HCT116 (cell line): ENCODE measurements at regions not wholly inside any gene's neighbourhood (a gene's known extent, or its start where the extent isn't known, plus 50 kb on each side); places are given as distances from the start of the nearest gene placed in this dataset.

Experiments
- ATAC-seq: fragments of 200-7000 bp; cut with Tn5 transposase; 2 replicates; pipeline ENCODE4 v1.9.1; 2020; ENCODE audit warnings: mild to moderate bottlenecking, moderate library complexity
- BruUV-seq: library from RNA; stranded (reverse); fragments of 400-500 nt; replicated peaks from 2 replicates; lab custom pipeline; 2021; lab: Mats Ljungman, UMichigan
- CTCF ChIA-PET: fragments of 300-600 bp; sonication (Branson Sonifier 250); formaldehyde crosslinking; loops from one replicate; lab custom pipeline; 2021; ENCODE audit warnings: antibody characterized with exemption; lab: Charles Lee
- POLR2A ChIA-PET: fragments of 300-600, 350-600 bp; sonication (Branson Sonifier 250); formaldehyde crosslinking; loops from one replicate; lab custom pipeline; 2021; ENCODE audit warnings: antibody characterized with exemption; lab: Charles Lee
- RAD21 ChIA-PET, 2 experiments: fragments of 300-600 bp; sonication (Branson Sonifier 250); formaldehyde crosslinking; loops; one replicate each; lab custom pipeline; 2023; ENCODE audit warnings: low total read pairs in 2 of 2; ENCODE audit not compliant: uncharacterized antibody in 2 of 2, unreplicated experiment in 2 of 2, low non-redundant PET in 1 of 2; lab: Charles Lee
- DNase-seq: peaks from one replicate; pipeline ENCODE4 v3.0.0-alpha.2; 2010; ENCODE audit warnings: low read depth, low spot score
- H2AFZ ChIP-seq: fragments of 200-600 bp; shearing (Covaris generic), sonication (generic); 2 replicates; pipeline ENCODE4 v1.6.1; 2017; ENCODE audit warnings: low read depth, mixed run types, mixed read lengths, antibody characterized with exemption, low read length; ENCODE audit not compliant: poor library complexity, severe bottlenecking
- H3K27ac ChIP-seq: 2 replicates; pipeline ENCODE4 v1.5.1; 2012; ENCODE audit warnings: low read depth, low read length
- H3K27me3 ChIP-seq: fragments of 200-600 bp; sonication (generic); 2 replicates; pipeline ENCODE4 v1.6.1; 2016; ENCODE audit warnings: mixed run types, low read length, mixed read lengths; ENCODE audit not compliant: insufficient read depth
- H3K36me3 ChIP-seq, 2 experiments: fragments of 200-500 bp in 1 of 2; fragments of 200-600 bp in 1 of 2; sonication (Bioruptor generic) in 1 of 2; sonication (generic) in 1 of 2; 2 replicates each; pipeline versions ENCODE4 v1.5.1 to v1.6.1; 2014 to 2016; ENCODE audit warnings: low read length in 2 of 2, inconsistent platforms in 1 of 2, mixed read lengths in 1 of 2, mixed run types in 1 of 2; ENCODE audit not compliant: insufficient read depth in 2 of 2, control insufficient read depth in 1 of 2
- H3K4me1 ChIP-seq, 2 experiments: fragments of 200-600 bp in 1 of 2; sonication (generic) in 1 of 2; 2 replicates each; pipeline versions ENCODE4 v1.5.1 to v1.6.1; 2012 to 2017; ENCODE audit warnings: low read length in 2 of 2, inconsistent platforms in 1 of 2, mild to moderate bottlenecking in 1 of 2, mixed read lengths in 1 of 2, mixed run types in 1 of 2, moderate library complexity in 1 of 2; ENCODE audit not compliant: insufficient read depth in 2 of 2, control insufficient read depth in 1 of 2
- H3K4me2 ChIP-seq: fragments of 200-600 bp; sonication (generic); 2 replicates; pipeline ENCODE4 v1.6.1; 2017; ENCODE audit warnings: mixed run types, low read length, mixed read lengths
- H3K4me3 ChIP-seq, 2 experiments: fragments of 200-600 bp in 1 of 2; sonication (generic) in 1 of 2; replicated peaks in 1 of 2; 2 replicates each; pipeline ENCODE4 v1.5.1; 2011 to 2016; ENCODE audit warnings: low read length in 2 of 2, control low read depth in 1 of 2, low read depth in 1 of 2, mild to moderate bottlenecking in 1 of 2, mixed read lengths in 1 of 2, mixed run types in 1 of 2
- H3K79me2 ChIP-seq: fragments of 200-600 bp; sonication (generic); 2 replicates; pipeline ENCODE4 v1.6.1; 2017; ENCODE audit warnings: mild to moderate bottlenecking, mixed run types, low read length, moderate library complexity, mixed read lengths; ENCODE audit not compliant: insufficient read depth
- H3K9ac ChIP-seq: fragments of 200-600 bp; sonication (generic); 2 replicates; pipeline ENCODE4 v1.6.1; 2016; ENCODE audit warnings: low read length, mixed read lengths
- H3K9me2 ChIP-seq: fragments of 200-600 bp; sonication (generic), shearing (Covaris generic); 2 replicates; pipeline ENCODE4 v1.6.1; 2017; ENCODE audit warnings: mixed run types, mild to moderate bottlenecking, moderate library complexity; ENCODE audit not compliant: insufficient read depth
- H3K9me3 ChIP-seq, 2 experiments: fragments of 200-500 bp in 1 of 2; fragments of 200-600 bp in 1 of 2; sonication (Bioruptor generic) in 1 of 2; sonication (generic) in 1 of 2; 2 replicates each; pipeline ENCODE4 v1.6.1; 2014 to 2017; ENCODE audit warnings: low read length in 2 of 2, mixed read lengths in 2 of 2, inconsistent platforms in 1 of 2, low read depth in 1 of 2, mild to moderate bottlenecking in 1 of 2, mixed run types in 1 of 2, moderate library complexity in 1 of 2; ENCODE audit not compliant: control insufficient read depth in 1 of 2, insufficient read depth in 1 of 2
- H4K20me1 ChIP-seq: fragments of 200-600 bp; sonication (generic), shearing (Covaris generic); 2 replicates; pipeline ENCODE4 v1.6.1; 2017; ENCODE audit warnings: mixed run types, mild to moderate bottlenecking, moderate library complexity; ENCODE audit not compliant: insufficient read depth
- CBX3 ChIP-seq: IDR thresholded peaks from 2 replicates; pipeline ENCODE4 v1.6.1; 2012; ENCODE audit warnings: low read depth
- JUND ChIP-seq: IDR thresholded peaks from 2 replicates; pipeline ENCODE4 v1.6.1; 2012
- POLR2AphosphoS5 ChIP-seq: IDR thresholded peaks from 2 replicates; pipeline ENCODE4 v1.6.1; 2011; ENCODE audit warnings: mild to moderate bottlenecking, low read depth, low read length, moderate library complexity
- SIN3A ChIP-seq: IDR thresholded peaks from 2 replicates; pipeline ENCODE4 v1.6.1; 2012; ENCODE audit warnings: low read depth
- SRF ChIP-seq: IDR thresholded peaks from 2 replicates; pipeline ENCODE4 v1.6.1; 2012; ENCODE audit warnings: low read depth
- YY1 ChIP-seq: IDR thresholded peaks from 2 replicates; pipeline ENCODE4 v1.6.1; 2011; ENCODE audit warnings: low read length, low read depth, moderate library complexity, mild to moderate bottlenecking; ENCODE audit not compliant: insufficient replicate concordance; ENCODE audit errors: extremely low read depth
- ZFX ChIP-seq: fragments of 450-650 bp; IDR thresholded peaks from 2 replicates; pipeline ENCODE4 v1.6.1; 2017
- ZNF274 ChIP-seq: fragments of 200-500 bp; sonication (Bioruptor generic); IDR thresholded peaks from 2 replicates; pipeline ENCODE4 v1.6.1; 2014; ENCODE audit warnings: mild to moderate bottlenecking, low read depth, low read length, inconsistent platforms
- intact Hi-C: fragments of 100-400 bp; cut with micrococcal nuclease; formaldehyde crosslinking; loops from 2 replicates; pipeline ENCODE4 v1.10.0; 2022
- TF ChIP-seq, protein P1 (sequence below): IDR thresholded peaks from 2 replicates; pipeline ENCODE4 v1.6.1; 2012; ENCODE audit warnings: low read depth

DNA sequence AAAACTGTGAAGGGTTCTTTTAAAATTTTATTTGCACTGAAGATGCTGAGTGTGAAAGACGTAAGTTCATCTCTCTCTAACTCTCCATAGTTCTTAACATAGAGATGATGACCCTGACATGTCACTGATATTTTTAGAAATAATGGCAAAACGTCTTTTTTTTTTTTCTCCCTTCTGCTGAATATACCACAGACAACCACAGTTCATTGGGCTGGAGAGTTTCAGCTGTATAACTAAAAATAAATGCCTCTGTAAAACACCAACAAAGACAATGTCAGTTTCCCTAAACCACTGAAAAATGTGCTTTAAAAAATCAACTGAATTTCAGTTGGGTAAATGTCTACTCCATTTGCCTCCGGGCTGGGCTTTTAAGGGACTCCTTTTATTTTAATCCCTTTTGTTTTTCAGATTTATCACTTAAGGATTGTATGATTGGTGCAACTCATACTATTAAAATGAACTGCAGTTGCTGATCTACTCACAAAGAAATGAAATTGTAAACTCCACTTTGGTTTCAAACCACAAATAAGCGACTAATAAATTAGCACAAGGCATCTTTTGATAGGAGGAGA, 830.9 kb upstream of the WWC1 start:
- Histone ChIP-seq H3K9ac (no peak overlapping the region), H3K9me2 (no peaks in the 10 kb centered on the region), H3K4me3 (no peak overlapping the region), H2AFZ (no peak overlapping the region), H3K79me2 (no peaks in the 10 kb centered on the region), H3K4me1 (no peaks in the 10 kb centered on the region), H3K27ac (no peak overlapping the region), H3K9me3 (no peaks in the 10 kb centered on the region; a peak in 1 of 4 replicates), H3K27me3 (no peaks in the 10 kb centered on the region), H3K4me2 (no peak overlapping the region), H3K36me3 (no peaks in the 10 kb centered on the region), H4K20me1 (no peaks in the 10 kb centered on the region)
- TF ChIP-seq POLR2AphosphoS5, result no peak
- no peak for TF ChIP-seq CBX3
- no peak for TF ChIP-seq SIN3A
- no peak for TF ChIP-seq YY1
- TF ChIP-seq, protein P1, sequence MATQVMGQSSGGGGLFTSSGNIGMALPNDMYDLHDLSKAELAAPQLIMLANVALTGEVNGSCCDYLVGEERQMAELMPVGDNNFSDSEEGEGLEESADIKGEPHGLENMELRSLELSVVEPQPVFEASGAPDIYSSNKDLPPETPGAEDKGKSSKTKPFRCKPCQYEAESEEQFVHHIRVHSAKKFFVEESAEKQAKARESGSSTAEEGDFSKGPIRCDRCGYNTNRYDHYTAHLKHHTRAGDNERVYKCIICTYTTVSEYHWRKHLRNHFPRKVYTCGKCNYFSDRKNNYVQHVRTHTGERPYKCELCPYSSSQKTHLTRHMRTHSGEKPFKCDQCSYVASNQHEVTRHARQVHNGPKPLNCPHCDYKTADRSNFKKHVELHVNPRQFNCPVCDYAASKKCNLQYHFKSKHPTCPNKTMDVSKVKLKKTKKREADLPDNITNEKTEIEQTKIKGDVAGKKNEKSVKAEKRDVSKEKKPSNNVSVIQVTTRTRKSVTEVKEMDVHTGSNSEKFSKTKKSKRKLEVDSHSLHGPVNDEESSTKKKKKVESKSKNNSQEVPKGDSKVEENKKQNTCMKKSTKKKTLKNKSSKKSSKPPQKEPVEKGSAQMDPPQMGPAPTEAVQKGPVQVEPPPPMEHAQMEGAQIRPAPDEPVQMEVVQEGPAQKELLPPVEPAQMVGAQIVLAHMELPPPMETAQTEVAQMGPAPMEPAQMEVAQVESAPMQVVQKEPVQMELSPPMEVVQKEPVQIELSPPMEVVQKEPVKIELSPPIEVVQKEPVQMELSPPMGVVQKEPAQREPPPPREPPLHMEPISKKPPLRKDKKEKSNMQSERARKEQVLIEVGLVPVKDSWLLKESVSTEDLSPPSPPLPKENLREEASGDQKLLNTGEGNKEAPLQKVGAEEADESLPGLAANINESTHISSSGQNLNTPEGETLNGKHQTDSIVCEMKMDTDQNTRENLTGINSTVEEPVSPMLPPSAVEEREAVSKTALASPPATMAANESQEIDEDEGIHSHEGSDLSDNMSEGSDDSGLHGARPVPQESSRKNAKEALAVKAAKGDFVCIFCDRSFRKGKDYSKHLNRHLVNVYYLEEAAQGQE, result no peak
- no peak for TF ChIP-seq ZFX
- no peak for TF ChIP-seq ZNF274
- TF ChIP-seq SRF, result no peak
- no peak for TF ChIP-seq JUND
- no peak for ATAC-seq
- ChIA-PET RAD21 (no interaction called here), POLR2A (no interaction called here), CTCF (no interaction called here)
- intact Hi-C loops, result no loop called here
- no TSS peak for BruUV-seq
- DNase-seq, result no peak
